Trophoblast cell (in vitro differentiated cells and primary cell): ENCODE measurements at regions not wholly inside any gene's neighbourhood (a gene's known extent, or its start where the extent isn't known, plus 50 kb on each side); places are given as distances from the start of the nearest gene placed in this dataset.

Experiments
- DNase-seq, 2 donors: peaks; one replicate each; pipeline ENCODE4 v3.0.0-alpha.2; 2016
- H2AFZ ChIP-seq: 2 replicates; pipeline ENCODE4 v1.6.1; 2013; ENCODE audit warnings: low read length, moderate library complexity, mild to moderate bottlenecking; ENCODE audit not compliant: insufficient read depth, poor library complexity
- H2AK5ac ChIP-seq: 2 replicates; pipeline ENCODE4 v1.6.1; 2013; ENCODE audit warnings: mild to moderate bottlenecking, low read length
- H2BK120ac ChIP-seq: 2 replicates; pipeline ENCODE4 v1.6.1; 2013; ENCODE audit warnings: low read length, mild to moderate bottlenecking, moderate library complexity; ENCODE audit not compliant: insufficient read depth, poor library complexity
- H2BK12ac ChIP-seq: 2 replicates; pipeline ENCODE4 v1.6.1; 2013; ENCODE audit warnings: mild to moderate bottlenecking, low read length, moderate library complexity
- H2BK5ac ChIP-seq: 2 replicates; pipeline ENCODE4 v1.6.1; 2013; ENCODE audit warnings: low read length, low read depth, moderate library complexity, mild to moderate bottlenecking; ENCODE audit not compliant: poor library complexity
- H3K14ac ChIP-seq: 2 replicates; pipeline ENCODE4 v1.6.1; 2013; ENCODE audit warnings: mild to moderate bottlenecking, low read length
- H3K18ac ChIP-seq: 2 replicates; pipeline ENCODE4 v1.6.1; 2013; ENCODE audit warnings: mild to moderate bottlenecking, low read length
- H3K23ac ChIP-seq: 2 replicates; pipeline ENCODE4 v1.6.1; 2013; ENCODE audit warnings: low read length
- H3K27ac ChIP-seq: 2 replicates; pipeline ENCODE4 v1.5.1; 2013; ENCODE audit warnings: low read depth, mild to moderate bottlenecking, inconsistent platforms, low read length, moderate library complexity
- H3K27me3 ChIP-seq: 2 replicates; pipeline ENCODE4 v1.6.1; 2013; ENCODE audit warnings: inconsistent platforms, mild to moderate bottlenecking, low read length, moderate library complexity; ENCODE audit not compliant: insufficient read depth
- H3K36me3 ChIP-seq, 2 experiments: 1 replicate in 1 of 2; 2 replicates in 1 of 2; pipeline ENCODE4 v1.6.1; 2013; ENCODE audit warnings: low read length in 2 of 2, mild to moderate bottlenecking in 2 of 2, moderate library complexity in 1 of 2; ENCODE audit not compliant: insufficient read depth in 2 of 2, control insufficient read depth in 1 of 2
- H3K4ac ChIP-seq: 2 replicates; pipeline ENCODE4 v1.6.1; 2013; ENCODE audit warnings: low read depth, mild to moderate bottlenecking, low read length, moderate library complexity
- H3K4me1 ChIP-seq, 2 experiments: 1 replicate in 1 of 2; 2 replicates in 1 of 2; pipeline ENCODE4 v1.6.1; 2013; ENCODE audit warnings: low read length in 2 of 2, mild to moderate bottlenecking in 2 of 2, moderate library complexity in 1 of 2; ENCODE audit not compliant: insufficient read depth in 2 of 2, control insufficient read depth in 1 of 2
- H3K4me2 ChIP-seq: 2 replicates; pipeline ENCODE4 v1.6.1; 2013; ENCODE audit warnings: inconsistent platforms, mild to moderate bottlenecking, low read length, moderate library complexity
- H3K4me3 ChIP-seq: 2 replicates; pipeline ENCODE4 v1.5.1; 2013; ENCODE audit warnings: mild to moderate bottlenecking, low read depth, low read length, inconsistent platforms
- H3K79me1 ChIP-seq: one replicate; pipeline ENCODE4 v1.6.1; 2013; ENCODE audit warnings: low read length
- H3K79me2 ChIP-seq: 2 replicates; pipeline ENCODE4 v1.6.1; 2013; ENCODE audit warnings: low read length, mild to moderate bottlenecking; ENCODE audit not compliant: control insufficient read depth, insufficient read depth, poor library complexity
- H3K9ac ChIP-seq: 2 replicates; pipeline ENCODE4 v1.6.1; 2013; ENCODE audit warnings: mild to moderate bottlenecking, low read length
- H3K9me3 ChIP-seq: 2 replicates; pipeline ENCODE4 v1.6.1; 2013; ENCODE audit warnings: low read depth, mild to moderate bottlenecking, control low read depth, inconsistent platforms, low read length; ENCODE audit not compliant: insufficient read depth
- H4K12ac ChIP-seq: 2 replicates; pipeline ENCODE4 v1.6.1; 2013; ENCODE audit warnings: low read depth, mild to moderate bottlenecking, low read length, moderate library complexity
- H4K8ac ChIP-seq: 2 replicates; pipeline ENCODE4 v1.6.1; 2013; ENCODE audit warnings: low read depth, mild to moderate bottlenecking, low read length, moderate library complexity
- H4K91ac ChIP-seq: one replicate; pipeline ENCODE4 v1.6.1; 2013; ENCODE audit warnings: low read depth, mild to moderate bottlenecking, low read length, moderate library complexity
- WGBS: extraction: QIAGEN DNeasy Blood & Tissue Kit; methylation state at CpG from one replicate; pipeline ENCODE4 v1.1.7; 2013; ENCODE audit warnings: missing lambda C conversion rate; ENCODE audit not compliant: insufficient read length, insufficient coverage; ENCODE audit errors: extremely low coverage; 5-methylcytosine and 5-hydroxymethylcytosine counted together

GRCh38 chr2:161052214-161052613, 108.0 kb upstream of the TANK start:
- Histone ChIP-seq H3K79me1 (no peaks in the 10 kb centered on the region), H3K27ac (no peak overlapping the region), H3K4me2 (no peak overlapping the region), H2AK5ac (no peak overlapping the region), H3K27me3 (no peaks in the 10 kb centered on the region), H3K23ac (no peak overlapping the region), H3K14ac (no peak overlapping the region), H3K4ac (no peak overlapping the region), H3K18ac (no peak overlapping the region), H3K9ac (no peak overlapping the region), H4K91ac (no peak overlapping the region), H3K9me3 (no peaks in the 10 kb centered on the region), H4K8ac (no peak overlapping the region), H3K4me1 (no peaks in the 10 kb centered on the region), H3K4me3 (no peak overlapping the region), H3K36me3 (no peaks in the 10 kb centered on the region), H2BK5ac (no peak overlapping the region), H2BK12ac (no peak overlapping the region), H2AFZ (no peak overlapping the region), H3K79me2 (no peaks in the 10 kb centered on the region), H2BK120ac (no peak overlapping the region), H4K12ac (no peak overlapping the region)
- no CpG with 5 or more reads among the region's 1 CpG for WGBS
- no peak for DNase-seq

GRCh38 chr2:161055289-161055688, 104.9 kb upstream of the TANK start:
- no peak overlapping the region for H3K4me2 ChIP-seq
- no peak overlapping the region for H3K9ac ChIP-seq
- no peaks in the 10 kb centered on the region for H3K36me3 ChIP-seq
- peaks cover 0 to 2% of the 10 kb centered on the region in 2 experiments for H3K4me1 ChIP-seq
- H2AFZ ChIP-seq = no peak overlapping the region
- H2BK120ac ChIP-seq = no peak overlapping the region
- no peak overlapping the region for H2BK12ac ChIP-seq
- H3K79me1 ChIP-seq = no peaks in the 10 kb centered on the region
- no peaks in the 10 kb centered on the region for H3K79me2 ChIP-seq
- no peaks in the 10 kb centered on the region for H3K9me3 ChIP-seq
- H3K18ac ChIP-seq = no peak overlapping the region
- H3K14ac ChIP-seq = no peak overlapping the region
- H4K8ac ChIP-seq = no peak overlapping the region
- DNase-seq = no peak
- no peak overlapping the region for H3K27ac ChIP-seq
- no peak overlapping the region for H3K4me3 ChIP-seq
- H3K23ac ChIP-seq = no peak overlapping the region
- H2BK5ac ChIP-seq = no peak overlapping the region
- no peaks in the 10 kb centered on the region for H3K27me3 ChIP-seq
- H2AK5ac ChIP-seq = no peak overlapping the region
- no peak overlapping the region for H3K4ac ChIP-seq
- no peak overlapping the region for H4K12ac ChIP-seq
- H4K91ac ChIP-seq = no peak overlapping the region

DNA sequence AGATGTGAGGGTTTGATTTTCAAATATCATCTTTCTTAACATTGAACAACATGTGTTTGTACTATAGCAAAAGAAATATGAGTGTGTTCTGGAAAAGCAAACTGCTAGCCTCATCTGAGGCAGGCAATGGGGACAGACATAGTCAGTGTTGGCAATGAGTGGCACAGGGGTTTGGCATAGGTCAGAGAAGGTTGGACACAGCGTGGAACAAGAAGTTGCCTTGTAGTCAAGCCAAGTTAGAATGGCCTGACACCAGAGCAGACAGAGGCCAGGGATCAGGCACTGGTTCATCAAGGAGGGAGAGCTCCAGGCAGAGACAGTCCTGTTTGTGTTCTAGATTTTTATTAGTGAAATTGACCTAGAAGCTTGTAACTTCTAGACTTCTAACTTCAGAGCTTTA, 100.8 kb upstream of the TANK start:
- Histone ChIP-seq H3K9ac (no peak overlapping the region), H3K79me2 (no peaks in the 10 kb centered on the region), H3K4ac (no peak overlapping the region), H3K4me2 (no peak overlapping the region), H3K27ac (no peak overlapping the region), H4K12ac (no peak overlapping the region), H3K23ac (no peak overlapping the region), H2BK120ac (no peak overlapping the region), H2BK12ac (no peak overlapping the region), H2AK5ac (no peak overlapping the region), H3K4me1 (peaks cover 0 to 7% of the 10 kb centered on the region in 2 experiments), H3K4me3 (no peak overlapping the region), H3K18ac (no peak overlapping the region), H3K79me1 (no peaks in the 10 kb centered on the region), H2AFZ (no peak overlapping the region), H3K36me3 (no peaks in the 10 kb centered on the region), H4K91ac (no peak overlapping the region), H4K8ac (no peak overlapping the region), H3K14ac (no peak overlapping the region), H3K9me3 (no peaks in the 10 kb centered on the region), H2BK5ac (no peak overlapping the region), H3K27me3 (no peaks in the 10 kb centered on the region)
- no CpG with 5 or more reads among the region's 1 CpG for WGBS
- no peak for DNase-seq

DNA sequence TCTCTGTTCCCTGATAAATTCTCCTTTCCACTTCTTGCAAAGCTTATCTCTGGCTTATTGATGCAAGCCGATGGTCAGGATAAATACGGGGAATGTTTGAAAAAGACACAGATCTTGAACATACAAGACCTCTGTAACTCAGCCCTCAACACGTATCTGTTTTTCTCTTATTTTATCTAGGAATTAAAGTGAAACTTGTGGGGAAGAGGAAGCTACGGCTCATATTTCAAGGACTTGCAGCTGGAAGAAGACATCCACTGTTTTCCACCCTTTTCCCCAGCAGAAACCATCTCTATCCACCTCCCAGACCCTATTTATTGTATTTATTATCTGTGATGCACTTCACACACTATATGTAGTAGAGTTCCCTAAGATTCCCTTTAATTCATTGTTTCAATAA, 98.4 kb upstream of the TANK start:
- Histone ChIP-seq H3K27me3 (no peaks in the 10 kb centered on the region), H3K4me2 (no peak overlapping the region), H3K14ac (no peak overlapping the region), H4K12ac (no peak overlapping the region), H3K79me2 (no peaks in the 10 kb centered on the region), H2AFZ (no peak overlapping the region), H3K18ac (no peak overlapping the region), H2BK120ac (no peak overlapping the region), H3K4me1 (peaks cover 0 to 7% of the 10 kb centered on the region in 2 experiments), H3K4ac (no peak overlapping the region), H2BK5ac (no peak overlapping the region), H4K8ac (no peak overlapping the region), H3K27ac (no peak overlapping the region), H4K91ac (no peak overlapping the region), H2AK5ac (no peak overlapping the region), H3K79me1 (no peaks in the 10 kb centered on the region), H3K4me3 (no peak overlapping the region), H3K36me3 (no peaks in the 10 kb centered on the region), H3K9me3 (no peaks in the 10 kb centered on the region), H3K9ac (no peak overlapping the region), H2BK12ac (no peak overlapping the region), H3K23ac (no peak overlapping the region)
- no peak for DNase-seq
- no CpG with 5 or more reads among the region's 4 CpGs for WGBS
